H1 (cell line): ENCODE measurements at regions not wholly inside any gene's neighbourhood (a gene's known extent, or its start where the extent isn't known, plus 50 kb on each side); places are given as distances from the start of the nearest gene placed in this dataset.

Source experiments
- CTCF ChIA-PET: fragments of 300-600 bp; sonication (Branson Sonifier 250); formaldehyde crosslinking; loops from one replicate; lab custom pipeline; 2021; ENCODE audit not compliant: partially characterized antibody; lab: Charles Lee
- POLR2A ChIA-PET: fragments of 300-600 bp; sonication (Branson Sonifier 250); formaldehyde crosslinking; loops from one replicate; lab custom pipeline; 2021; ENCODE audit warnings: inconsistent platforms; ENCODE audit not compliant: partially characterized antibody; lab: Charles Lee
- DNase-seq, 2 experiments: peaks; one replicate each; pipeline versions ENCODE4 v3.0.0 to v3.0.0-alpha.2; 2010 to 2022; ENCODE audit warnings: low spot score in 2 of 2, low read depth in 1 of 2, mixed read lengths in 1 of 2
- FAIRE-seq: peaks from 2 replicates; lab custom pipeline; 2011; peaks lifted over from hg19 to GRCh38; lab: Jason Lieb, UNC
- H2AFZ ChIP-seq: 2 replicates; pipeline ENCODE4 v1.8.1; 2012; ENCODE audit warnings: low read length, inconsistent platforms
- H2AK5ac ChIP-seq: 2 replicates; pipeline ENCODE4 v1.6.1; 2013; ENCODE audit warnings: low read depth, low read length
- H2BK120ac ChIP-seq: replicated peaks from 2 replicates; pipeline ENCODE3; 2013; ENCODE audit warnings: low read depth, low read length, inconsistent platforms
- H2BK12ac ChIP-seq: 2 replicates; pipeline ENCODE4 v1.6.1; 2013; ENCODE audit warnings: low read depth, low read length
- H2BK15ac ChIP-seq: 2 replicates; pipeline ENCODE4 v1.6.1; 2013; ENCODE audit warnings: low read length
- H2BK20ac ChIP-seq: 2 replicates; pipeline ENCODE4 v1.6.1; 2013; ENCODE audit warnings: low read length
- H2BK5ac ChIP-seq: 2 replicates; pipeline ENCODE4 v1.6.1; 2013; ENCODE audit warnings: low read depth, low read length
- H3K14ac ChIP-seq: 2 replicates; pipeline ENCODE4 v1.6.1; 2013; ENCODE audit warnings: inconsistent platforms; ENCODE audit not compliant: insufficient read length
- H3K18ac ChIP-seq: 2 replicates; pipeline ENCODE4 v1.6.1; 2013; ENCODE audit warnings: low read length; ENCODE audit errors: extremely low read depth
- H3K23ac ChIP-seq: 2 replicates; pipeline ENCODE4 v1.6.1; 2013; ENCODE audit warnings: inconsistent platforms; ENCODE audit not compliant: insufficient read length
- H3K23me2 ChIP-seq: 2 replicates; pipeline ENCODE4 v1.6.1; 2013; ENCODE audit warnings: low read depth, low read length
- H3K27ac ChIP-seq: 2 replicates; pipeline ENCODE4 v1.6.1; 2011; ENCODE audit warnings: low read depth, low read length, inconsistent platforms
- H3K27me3 ChIP-seq, 4 experiments: replicated peaks in 1 of 4; 1 replicate in 1 of 4; 2 replicates in 3 of 4; pipeline versions ENCODE4 v1.6.1 to v1.8.1; 2011 to 2013; ENCODE audit warnings: low read length in 3 of 4, mild to moderate bottlenecking in 3 of 4, inconsistent platforms in 2 of 4, mixed read lengths in 2 of 4, moderate library complexity in 1 of 4; ENCODE audit not compliant: control insufficient read depth in 3 of 4, insufficient read depth in 3 of 4; ENCODE audit errors: extremely low read depth in 1 of 4
- H3K36me3 ChIP-seq, 4 experiments: 2 replicates each; pipeline versions ENCODE4 v1.6.1 to v1.8.1; 2011 to 2013; ENCODE audit warnings: mild to moderate bottlenecking in 4 of 4, low read length in 3 of 4, moderate library complexity in 2 of 4, control low read depth in 1 of 4, inconsistent platforms in 1 of 4; ENCODE audit not compliant: insufficient read depth in 4 of 4, control insufficient read depth in 2 of 4
- H3K4ac ChIP-seq: replicated peaks from 2 replicates; pipeline ENCODE3; 2013; ENCODE audit warnings: low read length, low read depth, mixed read lengths, inconsistent platforms; ENCODE audit not compliant: insufficient read length
- H3K4me1 ChIP-seq, 4 experiments: replicated peaks in 1 of 4; 1 replicate in 1 of 4; 2 replicates in 3 of 4; pipeline versions ENCODE4 v1.6.1 to v1.8.1; 2011 to 2013; ENCODE audit warnings: low read length in 3 of 4, inconsistent platforms in 2 of 4, mixed read lengths in 1 of 4; ENCODE audit not compliant: insufficient read depth in 4 of 4, control insufficient read depth in 3 of 4
- H3K4me2 ChIP-seq, 2 experiments: 2 replicates each; pipeline versions ENCODE4 v1.6.1 to v1.8.1; 2011 to 2013; ENCODE audit warnings: low read depth in 2 of 2, low read length in 2 of 2, control low read depth in 1 of 2, inconsistent platforms in 1 of 2, mild to moderate bottlenecking in 1 of 2; ENCODE audit not compliant: insufficient read depth in 1 of 2
- H3K4me3 ChIP-seq, 4 experiments: fragments of 200-600, 300-600 bp in 1 of 4; sonication (generic), shearing (Covaris generic), sonication (Bioruptor Twin) in 1 of 4; 2 replicates each; pipeline versions ENCODE4 v1.5.1 to v1.8.1; 2011 to 2016; ENCODE audit warnings: low read length in 4 of 4, low read depth in 3 of 4, control low read depth in 2 of 4, inconsistent platforms in 2 of 4, mild to moderate bottlenecking in 2 of 4, mixed read lengths in 1 of 4, moderate library complexity in 1 of 4; ENCODE audit not compliant: insufficient read depth in 2 of 4; ENCODE audit errors: extremely low read depth in 1 of 4
- H3K56ac ChIP-seq: replicated peaks from 2 replicates; pipeline ENCODE3; 2013; ENCODE audit warnings: low read depth, mild to moderate bottlenecking, mixed read lengths, low read length, inconsistent platforms; ENCODE audit not compliant: insufficient read length
- H3K79me1 ChIP-seq: 2 replicates; pipeline ENCODE4 v1.6.1; 2013; ENCODE audit warnings: low read depth, low read length, control low read depth
- H3K79me2 ChIP-seq, 2 experiments: 2 replicates each; pipeline versions ENCODE4 v1.6.1 to v1.8.1; 2012 to 2013; ENCODE audit warnings: low read length in 2 of 2, mild to moderate bottlenecking in 2 of 2, inconsistent platforms in 1 of 2; ENCODE audit not compliant: insufficient read depth in 2 of 2, control insufficient read depth in 1 of 2
- H3K9ac ChIP-seq, 4 experiments: replicated peaks in 1 of 4; 1 replicate in 1 of 4; 2 replicates in 3 of 4; pipeline versions ENCODE4 v1.6.1 to v1.8.1; 2011 to 2013; ENCODE audit warnings: low read depth in 3 of 4, low read length in 3 of 4, control low read depth in 2 of 4, mild to moderate bottlenecking in 2 of 4, moderate library complexity in 2 of 4, inconsistent platforms in 1 of 4; ENCODE audit errors: extremely low read depth in 1 of 4
- H3K9me3 ChIP-seq, 2 experiments: 2 replicates each; pipeline versions ENCODE4 v1.6.1 to v1.8.1; 2012 to 2013; ENCODE audit warnings: mild to moderate bottlenecking in 2 of 2, moderate library complexity in 2 of 2, control low read depth in 1 of 2, inconsistent platforms in 1 of 2, low read depth in 1 of 2, low read length in 1 of 2, mixed read lengths in 1 of 2; ENCODE audit not compliant: insufficient read depth in 2 of 2
- H4K20me1 ChIP-seq, 2 experiments: replicated peaks in 1 of 2; 2 replicates each; pipeline versions ENCODE3 to v1.8.1; 2011 to 2013; ENCODE audit warnings: inconsistent platforms in 2 of 2, low read length in 2 of 2, mild to moderate bottlenecking in 1 of 2; ENCODE audit not compliant: insufficient read depth in 2 of 2, control insufficient read depth in 1 of 2
- H4K5ac ChIP-seq: 2 replicates; pipeline ENCODE4 v1.6.1; 2013; ENCODE audit warnings: low read length, low read depth, mixed read lengths, inconsistent platforms; ENCODE audit not compliant: insufficient read length
- H4K8ac ChIP-seq: 2 replicates; pipeline ENCODE4 v1.8.0; 2013; ENCODE audit warnings: mild to moderate bottlenecking, moderate library complexity, low read length, inconsistent platforms; ENCODE audit not compliant: insufficient read depth; ENCODE audit errors: extremely low read depth
- H4K91ac ChIP-seq: replicated peaks from 2 replicates; pipeline ENCODE3; 2013; ENCODE audit warnings: low read length, mixed read lengths, inconsistent platforms; ENCODE audit not compliant: insufficient read length
- CREB1 ChIP-seq: IDR thresholded peaks from 2 replicates; pipeline ENCODE4 v1.6.1; 2012; ENCODE audit warnings: inconsistent platforms
- EZH2 ChIP-seq: fragments of 200-600 bp; sonication (generic); IDR thresholded peaks from 2 replicates; pipeline ENCODE4 v1.7.1; 2012; ENCODE audit warnings: low read depth, mild to moderate bottlenecking, moderate library complexity, low read length, inconsistent platforms; ENCODE audit not compliant: severe bottlenecking
- KDM1A ChIP-seq: fragments of 200-600, 300-600 bp; sonication (generic); IDR thresholded peaks from 2 replicates; pipeline ENCODE4 v1.7.1; 2016; ENCODE audit warnings: mild to moderate bottlenecking, low read length, borderline replicate concordance
- MAFK ChIP-seq: IDR thresholded peaks from 2 replicates; pipeline ENCODE4 v1.6.1; 2012; ENCODE audit warnings: low read depth, mild to moderate bottlenecking, improper control_type of control experiment, low read length
- POLR2A ChIP-seq, 2 experiments: IDR thresholded peaks; 1 replicate in 1 of 2; 2 replicates in 1 of 2; pipeline ENCODE4 v1.6.1; 2011; ENCODE audit warnings: low read depth in 2 of 2, low read length in 2 of 2, mild to moderate bottlenecking in 2 of 2; ENCODE audit errors: control extremely low read depth in 1 of 2
- POU5F1 ChIP-seq: IDR thresholded peaks from 2 replicates; pipeline ENCODE4 v1.6.1; 2011; ENCODE audit warnings: low read depth, mild to moderate bottlenecking, low read length, moderate library complexity
- RBBP5 ChIP-seq: IDR thresholded peaks from 2 replicates; pipeline ENCODE4 v1.7.1; 2012; ENCODE audit warnings: low read depth, mild to moderate bottlenecking, inconsistent platforms, low read length, moderate library complexity, borderline replicate concordance
- SIRT6 ChIP-seq: IDR thresholded peaks from one replicate; pipeline ENCODE4 v1.7.1; 2012; ENCODE audit warnings: low read length, inconsistent platforms
- SP4 ChIP-seq: IDR thresholded peaks from 2 replicates; pipeline ENCODE4 v1.6.1; 2012; ENCODE audit warnings: low read length, inconsistent platforms
- SUZ12 ChIP-seq: fragments of 200-600 bp; sonication (generic); IDR thresholded peaks from 2 replicates; pipeline ENCODE4 v1.6.1; 2012; ENCODE audit warnings: mild to moderate bottlenecking, inconsistent platforms, low read length, moderate library complexity, mixed read lengths
- TEAD4 ChIP-seq: IDR thresholded peaks from 2 replicates; pipeline ENCODE4 v1.6.1; 2012; ENCODE audit warnings: low read depth, low read length, inconsistent platforms, mixed read lengths
- ZNF274 ChIP-seq: IDR thresholded peaks from 2 replicates; pipeline ENCODE4 v1.7.0; 2012; ENCODE audit warnings: low read length, borderline replicate concordance; ENCODE audit errors: extremely low read depth
- WGBS, 2 experiments: shearing (Covaris generic) in 1 of 2; methylation state at CpG; one replicate each; pipeline versions ENCODE4 v1.1.6 to v1.1.7; 2013 to 2015; ENCODE audit warnings: low lambda C conversion rate in 2 of 2, mixed read lengths in 2 of 2, inconsistent platforms in 1 of 2, low coverage in 1 of 2, missing lambda C conversion rate in 1 of 2; ENCODE audit not compliant: insufficient replicate concordance in 2 of 2, insufficient coverage in 1 of 2, insufficient read length in 1 of 2; ENCODE audit errors: extremely low coverage in 1 of 2, missing lambda C conversion rate in 1 of 2; 5-methylcytosine and 5-hydroxymethylcytosine counted together

GRCh38 chr16:63563819-63564505 lies 1527.7 kb upstream of the CDH8 start:
- H2BK120ac ChIP-seq, result no peak overlapping the region
- no peaks in the 10 kb centered on the region; the same call in 1 of the 2 replicates for H3K23me2 ChIP-seq
- H3K9ac ChIP-seq, result no peak overlapping the region
- FAIRE-seq (no peak), DNase-seq (no peak)
- H3K36me3 ChIP-seq, result no peaks in the 10 kb centered on the region
- 96% methylated on average over 1 of the region's 1 CpG; no CpG with 5 or more reads in 1 of the 2 experiments for WGBS, 2 experiments
- H4K5ac ChIP-seq, result no peak overlapping the region
- no peak overlapping the region for H3K4me3 ChIP-seq
- ChIA-PET CTCF (no interaction called here), POLR2A (no interaction called here)
- H3K4ac ChIP-seq, result no peak overlapping the region
- H2BK12ac ChIP-seq, result no peak overlapping the region
- no peak overlapping the region for H3K18ac ChIP-seq
- no peak overlapping the region for H2BK5ac ChIP-seq
- no peak overlapping the region for H3K4me2 ChIP-seq
- H3K27ac ChIP-seq, result no peak overlapping the region
- peaks cover 0 to 3% (median 1%) of the 10 kb centered on the region in 4 experiments; a peak in 1 of 7 replicates for H3K4me1 ChIP-seq
- no peak overlapping the region for H2AK5ac ChIP-seq
- H3K79me1 ChIP-seq, result no peaks in the 10 kb centered on the region
- H3K9me3 ChIP-seq, result peaks cover 7 to 11% of the 10 kb centered on the region in 2 experiments
- H2AFZ ChIP-seq, result no peak overlapping the region
- no peaks in the 10 kb centered on the region for H3K27me3 ChIP-seq
- H4K20me1 ChIP-seq, result no peaks in the 10 kb centered on the region
- H4K91ac ChIP-seq, result no peak overlapping the region
- no peak overlapping the region for H3K23ac ChIP-seq
- H4K8ac ChIP-seq, result no peak overlapping the region
- H3K79me2 ChIP-seq, result no peaks in the 10 kb centered on the region
- no peak overlapping the region for H2BK20ac ChIP-seq
- no peak overlapping the region for H3K56ac ChIP-seq
- no peak overlapping the region for H3K14ac ChIP-seq
- H2BK15ac ChIP-seq, result no peak overlapping the region
- TF ChIP-seq TEAD4, result no peak
- no peak for TF ChIP-seq SIRT6
- TF ChIP-seq SUZ12, result no peak
- TF ChIP-seq POLR2A (IDR thresholded peaks at IDR 0.05; ENCODE audit: control extremely low read depth in 1 of 2, low read depth in 2 of 2, low read length in 2 of 2), result no peak
- no peak for TF ChIP-seq KDM1A
- TF ChIP-seq POU5F1, result no peak
- no peak for TF ChIP-seq CREB1
- no peak for TF ChIP-seq EZH2
- no peak for TF ChIP-seq RBBP5
- no peak for TF ChIP-seq SP4
- TF ChIP-seq ZNF274, result no peak
- TF ChIP-seq MAFK, result no peak
